Vagina (tissue), 2 donors: ENCODE measurements at regions not wholly inside any gene's neighbourhood (a gene's known extent, or its start where the extent isn't known, plus 50 kb on each side); places are given as distances from the start of the nearest gene placed in this dataset.
"Not testable (repeated sequence)": the region's sequence is repeated elsewhere in the genome, so short reads cannot be mapped to it uniquely, and the experiment has no call there.

ENCODE experiments used
- POLR2A ChIP-seq, 2 donors: fragments of 450-650 bp; IDR thresholded peaks; one replicate each; pipeline ENCODE4 v1.6.1; 2017; ENCODE audit warnings: antibody characterized with exemption in 2 of 2, mild to moderate bottlenecking in 2 of 2, moderate library complexity in 2 of 2
- POLR2AphosphoS5 ChIP-seq, 2 donors: sonication (generic); formaldehyde crosslinking; IDR thresholded peaks; one replicate each; pipeline ENCODE4 v1.9.0; 2017; ENCODE audit warnings: antibody characterized with exemption in 2 of 2, mild to moderate bottlenecking in 2 of 2, low read depth in 1 of 2; ENCODE audit not compliant: insufficient read depth in 1 of 2
- TF ChIP-seq, protein P1 (sequence below), 3 experiments: fragments of 450-650 bp in 2 of 3; fragments of 200-600 bp in 1 of 3; sonication (generic) in 1 of 3; IDR thresholded peaks; one replicate each; pipeline ENCODE4 v1.5.1; 2017 to 2019; ENCODE audit warnings: antibody characterized with exemption in 3 of 3, mild to moderate bottlenecking in 2 of 3, moderate library complexity in 2 of 3

DNA sequence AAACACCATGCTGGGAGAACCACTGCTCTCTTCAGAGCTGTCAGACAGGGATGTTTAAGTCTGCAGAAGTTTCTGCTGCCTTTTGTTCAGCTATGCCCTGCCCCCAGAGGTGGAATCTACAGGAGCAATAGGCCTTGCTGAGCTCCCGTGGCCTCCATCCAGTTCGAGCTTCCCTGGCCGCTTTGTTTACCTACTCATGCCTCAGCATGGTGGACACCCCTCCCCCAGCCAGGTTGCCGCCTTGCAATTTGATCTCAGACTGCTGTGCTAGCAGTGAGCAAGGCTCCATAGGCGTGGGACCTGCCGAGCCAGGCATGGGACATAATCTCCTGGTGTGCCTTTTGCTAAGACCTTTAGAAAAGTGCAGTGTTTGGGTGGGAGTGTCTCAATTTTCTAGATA is 307.3 kb upstream of the KAZN start:
- TF ChIP-seq, protein P1, sequence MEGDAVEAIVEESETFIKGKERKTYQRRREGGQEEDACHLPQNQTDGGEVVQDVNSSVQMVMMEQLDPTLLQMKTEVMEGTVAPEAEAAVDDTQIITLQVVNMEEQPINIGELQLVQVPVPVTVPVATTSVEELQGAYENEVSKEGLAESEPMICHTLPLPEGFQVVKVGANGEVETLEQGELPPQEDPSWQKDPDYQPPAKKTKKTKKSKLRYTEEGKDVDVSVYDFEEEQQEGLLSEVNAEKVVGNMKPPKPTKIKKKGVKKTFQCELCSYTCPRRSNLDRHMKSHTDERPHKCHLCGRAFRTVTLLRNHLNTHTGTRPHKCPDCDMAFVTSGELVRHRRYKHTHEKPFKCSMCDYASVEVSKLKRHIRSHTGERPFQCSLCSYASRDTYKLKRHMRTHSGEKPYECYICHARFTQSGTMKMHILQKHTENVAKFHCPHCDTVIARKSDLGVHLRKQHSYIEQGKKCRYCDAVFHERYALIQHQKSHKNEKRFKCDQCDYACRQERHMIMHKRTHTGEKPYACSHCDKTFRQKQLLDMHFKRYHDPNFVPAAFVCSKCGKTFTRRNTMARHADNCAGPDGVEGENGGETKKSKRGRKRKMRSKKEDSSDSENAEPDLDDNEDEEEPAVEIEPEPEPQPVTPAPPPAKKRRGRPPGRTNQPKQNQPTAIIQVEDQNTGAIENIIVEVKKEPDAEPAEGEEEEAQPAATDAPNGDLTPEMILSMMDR (IDR thresholded peaks at IDR 0.05): not testable (repeated sequence)
- not testable (repeated sequence) for TF ChIP-seq POLR2A (IDR thresholded peaks at IDR 0.05); POLR2AphosphoS5 (IDR thresholded peaks at IDR 0.05; ENCODE audit: insufficient read depth in 1 of 2, low read depth in 1 of 2)
